Small intestine (tissue), 7 donors: ENCODE measurements at regions not wholly inside any gene's neighbourhood (a gene's known extent, or its start where the extent isn't known, plus 50 kb on each side); places are given as distances from the start of the nearest gene placed in this dataset.
A peak's percentile ranks its signal among the peaks of the same experiment; 100 is the strongest.

Source experiments
- DNase-seq, 2 donors: peaks; one replicate each; pipeline versions ENCODE4 v3.0.0 to v3.0.0-alpha.2; 2013
- FAIRE-seq: peaks from 2 replicates; lab custom pipeline; 2012; peaks lifted over from hg19 to GRCh38; lab: Jason Lieb, UNC
- H3K27ac ChIP-seq, 3 donors: one replicate each; pipeline ENCODE4 v1.5.1; 2013; ENCODE audit warnings: low read length in 2 of 3, mild to moderate bottlenecking in 2 of 3, control low read depth in 1 of 3, inconsistent platforms in 1 of 3, low read depth in 1 of 3, moderate library complexity in 1 of 3
- H3K27me3 ChIP-seq, 3 donors: one replicate each; pipeline ENCODE4 v1.6.1; 2013; ENCODE audit warnings: low read length in 3 of 3, inconsistent platforms in 1 of 3; ENCODE audit not compliant: control insufficient read depth in 3 of 3, insufficient read depth in 3 of 3
- H3K36me3 ChIP-seq, 3 donors: one replicate each; pipeline ENCODE4 v1.6.1; 2013; ENCODE audit warnings: low read length in 3 of 3, inconsistent platforms in 1 of 3, low read depth in 1 of 3, mild to moderate bottlenecking in 1 of 3, moderate library complexity in 1 of 3; ENCODE audit not compliant: control insufficient read depth in 3 of 3, insufficient read depth in 2 of 3
- H3K4me1 ChIP-seq, 3 donors: one replicate each; pipeline ENCODE4 v1.6.1; 2013; ENCODE audit warnings: low read length in 2 of 3, inconsistent platforms in 1 of 3, low read depth in 1 of 3, mild to moderate bottlenecking in 1 of 3, moderate library complexity in 1 of 3; ENCODE audit not compliant: control insufficient read depth in 3 of 3, insufficient read depth in 2 of 3
- H3K4me3 ChIP-seq, 3 donors: one replicate each; pipeline ENCODE4 v1.5.1; 2013; ENCODE audit warnings: low read length in 3 of 3, control low read depth in 1 of 3, inconsistent platforms in 1 of 3, low read depth in 1 of 3, mild to moderate bottlenecking in 1 of 3, moderate library complexity in 1 of 3
- H3K9me3 ChIP-seq, 2 donors: one replicate each; pipeline ENCODE4 v1.6.1; 2013; ENCODE audit warnings: low read depth in 1 of 2, low read length in 1 of 2; ENCODE audit not compliant: control insufficient read depth in 2 of 2, insufficient read depth in 1 of 2
- WGBS, 3 donors: extraction: QIAGEN DNeasy Blood & Tissue Kit; methylation state at CpG; one replicate each; pipeline ENCODE4 v1.1.7; 2013; 5-methylcytosine and 5-hydroxymethylcytosine counted together
- donor health status: healthy with polysubstance abuse.
- donor health status: control.
- donor health status: control.
- donor health status: Bipolar disorder and iron deficiency.
- donor health status: healthy.

DNA sequence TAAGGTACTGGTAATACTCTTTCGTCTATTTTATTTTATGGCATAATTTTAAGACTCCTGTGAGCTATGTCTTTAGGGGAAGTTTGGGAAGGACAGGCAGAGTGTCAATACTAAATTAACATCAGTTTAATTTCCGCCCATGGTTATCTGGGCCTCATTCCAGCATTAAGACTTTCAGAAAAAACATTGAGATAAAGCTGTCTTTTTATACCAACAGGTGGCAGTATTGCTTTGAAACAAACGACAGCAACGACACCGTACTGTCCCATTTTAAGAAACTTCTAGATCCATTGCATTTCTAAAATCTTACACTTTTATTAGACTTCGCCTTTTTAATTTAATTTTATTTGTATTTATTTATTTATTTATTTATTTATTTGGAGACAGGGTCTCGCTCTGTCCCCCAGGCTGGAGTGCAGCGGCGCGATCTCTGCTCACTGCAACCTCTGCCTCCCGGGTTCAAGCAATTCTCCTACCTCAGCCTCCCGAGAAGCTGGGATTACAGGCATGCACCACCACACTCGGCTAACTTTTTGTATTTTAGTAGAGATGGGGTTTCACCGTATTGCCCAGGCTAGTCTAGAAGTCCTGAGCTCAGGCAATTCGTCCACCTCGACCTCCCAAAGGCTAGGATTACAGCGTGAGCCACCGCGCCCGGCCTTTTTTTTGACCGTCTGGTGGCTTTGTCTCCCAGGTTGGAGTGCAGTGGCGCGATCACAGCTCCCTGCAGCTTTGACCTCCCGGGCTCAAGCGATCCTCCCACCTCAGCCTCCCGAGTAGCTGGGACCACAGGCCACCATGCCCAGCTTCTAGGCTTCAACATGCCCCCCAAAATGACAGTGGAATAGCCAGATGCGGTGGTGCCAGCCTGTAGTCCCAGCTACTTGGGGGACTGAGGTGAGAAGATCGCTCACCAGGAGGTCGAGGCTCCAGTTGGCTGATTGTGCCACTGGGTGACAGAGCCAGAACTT lies 78.7 kb upstream of the C1GALT1 start:
- 75 to 76% (median 75%) methylated on average over 29 of the region's 29 CpGs for WGBS, 3 donors
- DNase-seq (peak; percentile 68 to 78), FAIRE-seq (peak; percentile 61)
- Histone ChIP-seq H3K4me3 (no peak overlapping the region), H3K36me3 (no peaks in the 10 kb centered on the region), H3K27ac (no peak overlapping the region), H3K9me3 (no peaks in the 10 kb centered on the region), H3K27me3 (no peaks in the 10 kb centered on the region), H3K4me1 (peaks cover 0 to 7% (median 0%) of the 10 kb centered on the region in 3 donors)

DNA sequence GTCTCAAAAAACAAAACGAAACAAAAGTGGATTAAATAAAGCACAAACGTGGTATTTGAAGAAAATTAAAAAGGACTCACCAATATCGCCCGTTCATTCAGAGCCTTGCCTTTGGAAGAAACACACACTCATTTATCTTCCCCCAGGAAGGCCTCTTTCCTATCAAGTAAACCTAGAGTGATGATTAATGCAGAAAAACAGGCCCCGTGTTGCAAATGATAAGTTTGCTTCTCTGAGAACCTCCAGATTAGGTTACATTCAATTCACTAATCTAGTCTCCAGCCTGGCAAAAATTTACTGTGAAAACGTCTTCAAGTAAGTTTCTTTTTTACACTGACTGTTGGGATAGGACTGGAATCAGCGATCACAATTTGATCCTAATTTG lies 78.0 kb upstream of the C1GALT1 start:
- peaks cover 0 to 1% of the 10 kb centered on the region in 2 donors for H3K9me3 ChIP-seq
- FAIRE-seq (no peak), DNase-seq (no peak)
- peaks cover 0 to 6% (median 0%) of the 10 kb centered on the region in 3 donors for H3K4me1 ChIP-seq
- H3K27ac ChIP-seq = no peak overlapping the region
- H3K27me3 ChIP-seq = no peaks in the 10 kb centered on the region
- no peak overlapping the region for H3K4me3 ChIP-seq
- no peaks in the 10 kb centered on the region for H3K36me3 ChIP-seq
- 71 to 75% (median 75%) methylated on average over 7 of the region's 7 CpGs for WGBS, 3 donors

DNA sequence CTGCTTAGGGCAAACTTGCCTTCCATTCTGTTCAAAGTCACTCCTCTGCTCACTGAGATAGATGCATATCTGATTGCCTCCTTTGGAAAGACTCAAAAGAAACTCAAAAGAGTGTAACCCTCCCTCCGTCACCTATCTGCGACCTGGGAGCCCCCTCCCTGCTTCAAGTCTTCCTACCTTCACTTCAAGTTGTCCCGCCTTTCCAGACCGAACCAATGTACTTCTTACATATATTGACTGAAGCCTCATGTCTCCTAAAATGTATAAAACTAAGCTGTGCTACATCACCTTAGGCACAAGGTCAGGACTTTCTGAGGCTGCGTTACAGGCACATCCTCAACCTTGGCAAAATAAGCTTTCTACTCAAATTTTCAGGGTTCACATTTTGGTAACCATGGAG lies 77.4 kb upstream of the C1GALT1 start:
- Histone ChIP-seq H3K4me3 (no peak overlapping the region), H3K27me3 (no peaks in the 10 kb centered on the region), H3K9me3 (peaks cover 0 to 2% of the 10 kb centered on the region in 2 donors), H3K4me1 (peaks cover 0 to 2% (median 0%) of the 10 kb centered on the region in 3 donors), H3K27ac (no peak overlapping the region), H3K36me3 (no peaks in the 10 kb centered on the region)
- no peak for FAIRE-seq
- 89 to 94% (median 92%) methylated on average over 5 of the region's 5 CpGs for WGBS, 3 donors
- no peak for DNase-seq

DNA sequence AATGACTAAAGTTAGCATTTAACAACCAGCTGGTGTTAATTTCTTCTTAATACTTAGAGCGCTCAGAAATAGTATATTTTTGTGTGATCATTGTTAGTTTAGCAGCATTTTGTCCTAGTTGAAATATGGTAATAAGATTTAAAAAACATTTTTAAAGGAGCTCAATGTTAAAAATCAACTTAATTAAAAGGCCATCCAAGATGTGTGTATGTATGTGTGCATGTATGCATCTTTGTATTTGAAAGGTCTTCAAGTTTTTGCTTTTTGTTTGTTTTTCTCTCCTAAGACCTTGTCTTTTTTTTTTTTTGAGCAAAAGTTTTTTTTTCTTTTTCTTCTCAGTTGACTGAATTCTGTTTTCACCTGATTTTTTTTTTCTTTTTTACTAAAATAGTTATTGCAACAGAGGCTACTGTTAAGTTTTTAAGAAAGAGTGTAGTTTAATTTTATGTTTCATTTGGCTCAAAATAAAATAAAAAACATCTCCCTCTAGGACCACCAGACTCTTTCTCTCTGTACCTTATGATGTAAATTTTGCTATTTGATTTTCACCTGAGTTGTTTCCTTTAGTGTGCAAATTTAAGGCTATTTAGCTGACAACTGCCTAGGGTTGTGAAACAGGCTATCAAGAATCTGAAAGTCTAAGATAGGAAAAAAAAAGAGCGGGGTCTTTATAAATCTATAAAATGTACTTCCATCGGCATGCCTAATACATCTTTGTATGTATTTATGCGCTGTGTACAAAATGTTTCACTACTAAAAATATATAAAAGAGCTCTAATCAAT lies 76.4 kb upstream of the C1GALT1 start:
- H3K4me1 ChIP-seq = no peaks in the 10 kb centered on the region
- WGBS, 3 donors = 89 to 99% (median 97%) methylated on average over 4 of the region's 4 CpGs
- peak; percentile 47 for FAIRE-seq
- H3K27ac ChIP-seq = no peak overlapping the region
- no peak for DNase-seq
- H3K36me3 ChIP-seq = no peaks in the 10 kb centered on the region
- no peaks in the 10 kb centered on the region for H3K27me3 ChIP-seq
- H3K9me3 ChIP-seq = peaks cover 0 to 2% of the 10 kb centered on the region in 2 donors
- H3K4me3 ChIP-seq = no peak overlapping the region

DNA sequence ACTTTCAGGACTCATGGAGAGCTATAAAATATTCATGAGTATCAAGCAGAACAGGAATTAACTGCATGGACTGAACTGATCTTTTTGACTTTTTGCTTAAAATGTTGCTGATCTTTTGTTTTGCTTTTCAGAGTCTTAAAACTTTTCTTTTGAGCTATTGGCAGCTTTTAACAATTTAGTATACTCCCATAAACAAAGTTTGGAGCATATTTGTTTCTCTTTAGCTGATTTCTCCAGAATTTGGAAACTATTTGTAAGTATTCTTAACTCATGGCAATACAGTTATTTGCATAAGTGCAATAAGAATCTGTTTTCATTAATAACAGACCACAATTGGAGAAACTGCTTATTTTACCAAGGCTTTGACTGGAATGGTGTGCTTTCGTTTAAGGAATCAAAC lies 73.4 kb upstream of the C1GALT1 start:
- no peaks in the 10 kb centered on the region for H3K27me3 ChIP-seq
- H3K36me3 ChIP-seq = no peaks in the 10 kb centered on the region
- no peak overlapping the region for H3K27ac ChIP-seq
- H3K4me1 ChIP-seq = no peaks in the 10 kb centered on the region
- FAIRE-seq (peak; percentile 5), DNase-seq (no peak)
- peaks cover 0 to 2% of the 10 kb centered on the region in 2 donors for H3K9me3 ChIP-seq
- no peak overlapping the region for H3K4me3 ChIP-seq
- 87 to 91% (median 87%) methylated on average over 1 of the region's 1 CpG for WGBS, 3 donors

DNA sequence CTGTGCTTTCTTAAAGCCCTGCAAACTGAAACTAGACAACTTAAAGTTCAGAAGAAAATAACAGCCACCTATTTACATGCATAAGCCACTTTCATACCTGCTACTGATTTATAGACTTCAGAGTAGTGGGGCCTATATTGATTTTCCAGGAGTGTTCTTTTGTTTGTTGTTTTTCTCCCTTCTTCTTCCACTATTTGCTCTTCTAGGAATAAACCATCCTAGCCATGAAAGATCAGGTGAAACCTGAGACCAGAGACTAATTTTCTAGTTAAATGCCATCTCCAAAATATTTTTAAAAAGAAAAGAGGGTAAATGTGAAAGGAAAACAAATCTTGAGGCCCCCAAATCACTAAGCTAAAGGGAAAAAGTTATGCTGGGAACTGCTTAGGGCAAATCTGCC lies 72.4 kb upstream of the C1GALT1 start:
- no peak for DNase-seq
- Histone ChIP-seq H3K27ac (no peak overlapping the region), H3K36me3 (no peaks in the 10 kb centered on the region), H3K9me3 (peaks cover 0 to 2% of the 10 kb centered on the region in 2 donors), H3K4me1 (no peaks in the 10 kb centered on the region), H3K27me3 (no peaks in the 10 kb centered on the region), H3K4me3 (no peak overlapping the region)
- no peak for FAIRE-seq

DNA sequence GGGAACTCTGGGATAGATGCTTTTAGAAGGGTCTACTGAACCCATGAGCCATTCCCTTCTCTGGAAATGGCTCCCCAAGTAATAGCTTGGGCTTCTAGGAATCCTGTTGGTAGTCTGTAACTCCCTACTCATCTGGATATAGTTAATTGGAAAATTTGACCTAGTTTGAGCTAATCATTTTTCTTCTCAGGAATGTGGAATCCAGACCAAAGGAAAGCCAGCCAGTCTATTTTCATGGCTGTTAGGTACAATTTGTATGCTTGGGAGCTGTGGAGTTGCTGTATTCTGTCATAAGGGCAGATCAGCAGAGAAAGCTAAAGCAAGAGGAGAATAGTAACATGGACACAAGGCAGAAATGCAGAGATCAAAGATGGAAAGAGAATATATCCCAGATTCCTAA lies 71.6 kb upstream of the C1GALT1 start:
- no peak for FAIRE-seq
- Histone ChIP-seq H3K27ac (no peak overlapping the region), H3K9me3 (peaks cover 0 to 2% of the 10 kb centered on the region in 2 donors), H3K36me3 (no peaks in the 10 kb centered on the region), H3K4me1 (no peaks in the 10 kb centered on the region), H3K4me3 (no peak overlapping the region), H3K27me3 (no peaks in the 10 kb centered on the region)
- no peak for DNase-seq

DNA sequence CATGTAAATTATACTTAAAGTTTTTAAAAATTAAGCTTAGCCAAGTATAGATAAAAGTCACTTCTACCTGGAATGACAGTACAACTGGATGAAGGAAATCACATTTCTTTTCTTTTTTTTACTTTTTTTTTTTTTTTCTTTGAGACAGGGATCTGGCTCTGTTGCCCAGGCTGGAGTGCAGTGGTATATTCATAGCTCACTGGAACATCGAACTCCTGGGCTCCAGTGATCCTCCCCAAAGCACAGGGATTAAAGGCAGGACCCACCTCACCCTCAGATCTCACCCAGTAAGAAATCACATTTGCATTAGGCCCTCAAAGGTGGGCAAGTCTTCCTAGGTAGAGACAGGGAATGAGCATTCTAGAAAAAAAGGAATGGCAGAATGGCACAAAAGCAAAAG lies 69.5 kb upstream of the C1GALT1 start:
- DNase-seq (no peak), FAIRE-seq (no peak)
- Histone ChIP-seq H3K27me3 (no peaks in the 10 kb centered on the region), H3K27ac (no peak overlapping the region), H3K4me3 (no peak overlapping the region), H3K4me1 (peaks cover 0 to 4% (median 0%) of the 10 kb centered on the region in 3 donors), H3K36me3 (no peaks in the 10 kb centered on the region), H3K9me3 (peaks cover 0 to 2% of the 10 kb centered on the region in 2 donors)
- WGBS, 3 donors = 88 to 93% (median 92%) methylated on average over 1 of the region's 1 CpG
